Pancreas (tissue), 10 donors: ENCODE measurements at regions not wholly inside any gene's neighbourhood (a gene's known extent, or its start where the extent isn't known, plus 50 kb on each side); places are given as distances from the start of the nearest gene placed in this dataset.

Experiments used
- ATAC-seq, 4 donors: fragments of 200-7000 bp; cut with Tn5 transposase; one replicate each; pipeline versions ENCODE4 v1.8.0 to v1.9.1; 2020; ENCODE audit warnings: mild to moderate bottlenecking in 4 of 4, moderate library complexity in 4 of 4
- DNase-seq, 6 donors: peaks; one replicate each; pipeline ENCODE4 v3.0.0-alpha.2; 2020
- FAIRE-seq: peaks from 2 replicates; lab custom pipeline; 2012; peaks lifted over from hg19 to GRCh38; lab: Jason Lieb, UNC
- H3K27ac ChIP-seq, 4 donors: fragments of 200-600 bp; sonication (generic); 1 replicate in 3 of 4; 2 replicates in 1 of 4; pipeline versions ENCODE4 v1.5.0 to v1.8.0; 2020
- H3K27me3 ChIP-seq, 4 donors: fragments of 200-600 bp; one replicate each; pipeline ENCODE4 v1.8.0; 2021
- H3K36me3 ChIP-seq, 3 donors: fragments of 200-600 bp; sonication (generic) in 1 of 3; one replicate each; pipeline versions ENCODE4 v1.5.0 to v1.8.0; 2020 to 2021
- H3K4me1 ChIP-seq, 3 donors: fragments of 200-600 bp; one replicate each; pipeline ENCODE4 v1.8.0; 2021
- H3K4me3 ChIP-seq, 4 donors: fragments of 200-600 bp; sonication (generic) in 2 of 4; one replicate each; pipeline versions ENCODE4 v1.5.0 to v1.8.0; 2020 to 2021
- H3K9me3 ChIP-seq, 4 donors: fragments of 200-600 bp; one replicate each; pipeline ENCODE4 v1.8.0; 2021
- CTCF ChIP-seq, 4 donors: fragments of 200-600 bp; sonication (generic) in 3 of 4; IDR thresholded peaks; one replicate each; pipeline versions ENCODE4 v1.5.0 to v1.8.0; 2021; ENCODE audit warnings: antibody characterized with exemption in 4 of 4
- WGBS, 2 donors: extraction: QIAGEN DNeasy Blood & Tissue Kit; methylation state at CpG; one replicate each; pipeline ENCODE4 v1.1.7; 2013; 5-methylcytosine and 5-hydroxymethylcytosine counted together
- intact Hi-C, 3 donors: fragments of 100-400 bp; cut with DNase I; formaldehyde crosslinking; loops; one replicate each; pipeline versions ENCODE4 v1.11.1 to v1.14.2; 2022
- donor health status: healthy with polysubstance abuse.
- donor health status: DM: no; HTN: no; CAD: no; lungs with moderate emphysema.
- donor health status: DM: no; HTN: no; CAD: no.
- donor health status: control.
- donor health status: control.
- donor health status: Bipolar disorder and iron deficiency.
- donor health status: DM: yes; HTN: yes; CAD: no.
- donor health status: DM: no; HTN: no; CAD: no.
- donor health status: DM: no; HTN: no; CAD: no.
- donor health status: DM: yes; HTN: yes; CAD: no.

- 88 to 92% methylated on average over 25 of the region's 25 CpGs for WGBS, 2 donors
- no peak for DNase-seq
These were observed 178.6 kb downstream of the CXCL12 start for GRCh38 chr10:44206127-44206818.

DNA sequence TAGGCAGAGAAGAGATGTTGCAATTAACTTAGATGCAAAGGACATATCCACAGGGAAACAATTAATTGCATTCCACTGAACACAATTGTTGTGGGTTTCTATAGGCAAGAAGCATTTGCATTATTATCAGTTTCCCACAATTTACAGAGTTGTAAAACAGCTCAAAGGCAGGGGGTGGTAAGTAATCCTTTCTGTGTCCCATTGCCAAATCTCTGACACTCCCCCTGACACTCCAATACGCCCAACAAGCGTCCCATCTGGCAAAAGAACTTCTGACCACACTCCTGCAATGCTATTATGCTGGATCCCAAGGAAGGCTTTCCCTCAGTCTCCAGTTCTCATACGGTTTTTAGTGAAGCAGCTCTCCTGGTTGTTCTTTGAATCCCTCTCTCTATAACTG lies 179.8 kb downstream of the CXCL12 start:
- H3K36me3 ChIP-seq = no peaks in the 10 kb centered on the region
- 68 to 71% methylated on average over 3 of the region's 3 CpGs for WGBS, 2 donors
- no peak overlapping the region for H3K4me3 ChIP-seq
- intact Hi-C loops = no loop called here
- no peak overlapping the region for H3K27ac ChIP-seq
- DNase-seq (no peak), ATAC-seq (no peak), FAIRE-seq (no peak)
- no peak for TF ChIP-seq CTCF (IDR thresholded peaks at IDR 0.05)
- H3K9me3 ChIP-seq = no peaks in the 10 kb centered on the region
- no peaks in the 10 kb centered on the region for H3K27me3 ChIP-seq
- no peaks in the 10 kb centered on the region for H3K4me1 ChIP-seq

More at GRCh38 chr10:44206127-44206818, 178.6 kb downstream of the CXCL12 start:
- Histone ChIP-seq H3K4me3 (no peak overlapping the region), H3K9me3 (no peaks in the 10 kb centered on the region), H3K36me3 (no peaks in the 10 kb centered on the region), H3K27ac (no peak overlapping the region), H3K27me3 (no peaks in the 10 kb centered on the region), H3K4me1 (no peaks in the 10 kb centered on the region)
- intact Hi-C loops = no loop called here
- no peak for FAIRE-seq
- TF ChIP-seq CTCF (IDR thresholded peaks at IDR 0.05) = no peak
- ATAC-seq = no peak

GRCh38 chr10:44203535-44203934 lies 181.4 kb downstream of the CXCL12 start:
- H3K9me3 ChIP-seq = no peaks in the 10 kb centered on the region
- intact Hi-C loops = no loop called here
- TF ChIP-seq CTCF (IDR thresholded peaks at IDR 0.05) = no peak
- H3K36me3 ChIP-seq = no peaks in the 10 kb centered on the region
- no peak overlapping the region for H3K4me3 ChIP-seq
- no peaks in the 10 kb centered on the region for H3K4me1 ChIP-seq
- H3K27me3 ChIP-seq = no peaks in the 10 kb centered on the region
- ATAC-seq = no peak
- no peak overlapping the region for H3K27ac ChIP-seq
- FAIRE-seq = no peak
- DNase-seq = no peak

- no peak overlapping the region for H3K4me3 ChIP-seq
- no peak overlapping the region for H3K27ac ChIP-seq
- no peaks in the 10 kb centered on the region for H3K27me3 ChIP-seq
- H3K4me1 ChIP-seq = no peaks in the 10 kb centered on the region
- DNase-seq = no peak
- 74 to 78% methylated on average over 4 of the region's 4 CpGs for WGBS, 2 donors
- no peak for ATAC-seq
- no peak for TF ChIP-seq CTCF (IDR thresholded peaks at IDR 0.05)
- H3K36me3 ChIP-seq = no peaks in the 10 kb centered on the region
- no peak for FAIRE-seq
- intact Hi-C loops = no loop called here
- no peaks in the 10 kb centered on the region for H3K9me3 ChIP-seq
These were observed 181.9 kb downstream of the CXCL12 start for GRCh38 chr10:44202952-44203351.

DNA sequence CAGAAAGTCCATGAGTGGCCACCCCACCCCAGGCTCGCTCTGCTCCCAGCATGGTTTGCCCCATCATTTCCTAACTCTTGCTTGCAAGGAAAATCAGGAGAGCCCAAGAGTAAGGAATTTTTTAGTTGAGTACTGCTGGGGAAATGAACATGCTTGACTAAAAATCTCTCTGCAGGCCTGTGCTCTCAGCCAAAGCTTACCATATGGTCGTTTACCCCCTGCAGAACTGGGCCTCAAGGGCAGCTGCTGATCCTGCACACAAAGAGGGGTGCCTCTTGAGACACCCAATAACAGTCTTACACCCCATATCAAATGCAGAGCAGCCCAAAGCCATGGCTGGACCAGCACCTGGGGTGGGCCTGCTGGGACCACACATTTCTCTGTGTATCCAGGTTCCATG lies 183.2 kb downstream of the CXCL12 start:
- TF ChIP-seq CTCF (IDR thresholded peaks at IDR 0.05) = no peak
- Histone ChIP-seq H3K4me3 (no peak overlapping the region), H3K27me3 (no peaks in the 10 kb centered on the region), H3K27ac (no peak overlapping the region), H3K9me3 (no peaks in the 10 kb centered on the region), H3K36me3 (no peaks in the 10 kb centered on the region), H3K4me1 (no peaks in the 10 kb centered on the region)
- ATAC-seq = no peak
- WGBS, 2 donors = 64 to 74% methylated on average over 2 of the region's 2 CpGs
- no peak for FAIRE-seq
- intact Hi-C loops = no loop called here
- DNase-seq = no peak
